SK-N-SH treated with all-trans-retinoic acid at 6 μM for 48 hours (cell line): ENCODE measurements at regions not wholly inside any gene's neighbourhood (a gene's known extent, or its start where the extent isn't known, plus 50 kb on each side); places are given as distances from the start of the nearest gene placed in this dataset.

Source experiments
- ZFP3 ChIP-seq: fragments of 250-450 bp; sonication (Bioruptor Pico); IDR thresholded peaks from 2 replicates; pipeline ENCODE4 v1.5.0; 2020; ENCODE audit warnings: mild to moderate bottlenecking, moderate library complexity
- ZFP30 ChIP-seq: fragments of 450-650 bp; formaldehyde crosslinking; IDR thresholded peaks from 2 replicates; pipeline ENCODE4 v1.5.0; 2022; ENCODE audit warnings: mild to moderate bottlenecking, moderate library complexity
- TF ChIP-seq, protein P1 (sequence below): fragments of 250-450 bp; sonication (Bioruptor Pico); IDR thresholded peaks from 2 replicates; pipeline ENCODE4 v1.8.0; 2021; ENCODE audit warnings: low read depth, mild to moderate bottlenecking, moderate library complexity, borderline replicate concordance
- TF ChIP-seq, protein P2 (sequence below): fragments of 250-450 bp; sonication (Bioruptor Pico); IDR thresholded peaks from 2 replicates; pipeline ENCODE4 v1.8.0; 2020; ENCODE audit warnings: mild to moderate bottlenecking, moderate library complexity, borderline replicate concordance
- TF ChIP-seq, protein P3 (sequence below): fragments of 250-450 bp; sonication (Bioruptor Pico); IDR thresholded peaks from 2 replicates; pipeline ENCODE4 v1.5.1; 2020; ENCODE audit warnings: low read depth, mild to moderate bottlenecking, moderate library complexity

DNA sequence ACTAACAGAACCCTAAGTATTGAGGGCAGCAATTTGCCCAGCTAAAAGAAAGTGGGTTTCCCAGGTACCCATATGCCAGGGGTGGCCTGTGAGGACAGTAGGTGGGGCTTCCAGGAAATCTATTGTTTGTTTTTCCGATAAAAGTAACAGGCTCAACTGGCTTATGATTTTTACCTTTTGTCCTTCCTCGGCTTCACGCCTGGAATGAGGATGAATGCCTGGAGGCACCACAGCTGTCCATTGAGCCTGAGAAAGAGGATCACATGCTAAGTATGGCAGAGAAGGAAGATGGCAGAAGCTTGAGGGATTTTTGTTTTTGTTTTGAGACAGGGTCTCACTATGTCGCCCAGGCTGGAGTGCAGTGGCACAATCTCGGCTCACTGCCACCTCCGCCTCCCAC is 84.1 kb downstream of the KLF4 start:
- TF ChIP-seq, protein P1, sequence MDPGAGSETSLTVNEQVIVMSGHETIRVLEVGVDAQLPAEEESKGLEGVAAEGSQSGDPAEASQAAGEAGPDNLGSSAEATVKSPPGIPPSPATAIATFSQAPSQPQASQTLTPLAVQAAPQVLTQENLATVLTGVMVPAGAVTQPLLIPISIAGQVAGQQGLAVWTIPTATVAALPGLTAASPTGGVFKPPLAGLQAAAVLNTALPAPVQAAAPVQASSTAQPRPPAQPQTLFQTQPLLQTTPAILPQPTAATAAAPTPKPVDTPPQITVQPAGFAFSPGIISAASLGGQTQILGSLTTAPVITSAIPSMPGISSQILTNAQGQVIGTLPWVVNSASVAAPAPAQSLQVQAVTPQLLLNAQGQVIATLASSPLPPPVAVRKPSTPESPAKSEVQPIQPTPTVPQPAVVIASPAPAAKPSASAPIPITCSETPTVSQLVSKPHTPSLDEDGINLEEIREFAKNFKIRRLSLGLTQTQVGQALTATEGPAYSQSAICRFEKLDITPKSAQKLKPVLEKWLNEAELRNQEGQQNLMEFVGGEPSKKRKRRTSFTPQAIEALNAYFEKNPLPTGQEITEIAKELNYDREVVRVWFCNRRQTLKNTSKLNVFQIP (CRISPR knock-in tag): no peak
- TF ChIP-seq, protein P2, sequence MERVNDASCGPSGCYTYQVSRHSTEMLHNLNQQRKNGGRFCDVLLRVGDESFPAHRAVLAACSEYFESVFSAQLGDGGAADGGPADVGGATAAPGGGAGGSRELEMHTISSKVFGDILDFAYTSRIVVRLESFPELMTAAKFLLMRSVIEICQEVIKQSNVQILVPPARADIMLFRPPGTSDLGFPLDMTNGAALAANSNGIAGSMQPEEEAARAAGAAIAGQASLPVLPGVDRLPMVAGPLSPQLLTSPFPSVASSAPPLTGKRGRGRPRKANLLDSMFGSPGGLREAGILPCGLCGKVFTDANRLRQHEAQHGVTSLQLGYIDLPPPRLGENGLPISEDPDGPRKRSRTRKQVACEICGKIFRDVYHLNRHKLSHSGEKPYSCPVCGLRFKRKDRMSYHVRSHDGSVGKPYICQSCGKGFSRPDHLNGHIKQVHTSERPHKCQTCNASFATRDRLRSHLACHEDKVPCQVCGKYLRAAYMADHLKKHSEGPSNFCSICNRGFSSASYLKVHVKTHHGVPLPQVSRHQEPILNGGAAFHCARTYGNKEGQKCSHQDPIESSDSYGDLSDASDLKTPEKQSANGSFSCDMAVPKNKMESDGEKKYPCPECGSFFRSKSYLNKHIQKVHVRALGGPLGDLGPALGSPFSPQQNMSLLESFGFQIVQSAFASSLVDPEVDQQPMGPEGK: no peak
- TF ChIP-seq ZFP3 (no peak), ZFP30 (CRISPR knock-in tag) (no peak)
- TF ChIP-seq, protein P3, sequence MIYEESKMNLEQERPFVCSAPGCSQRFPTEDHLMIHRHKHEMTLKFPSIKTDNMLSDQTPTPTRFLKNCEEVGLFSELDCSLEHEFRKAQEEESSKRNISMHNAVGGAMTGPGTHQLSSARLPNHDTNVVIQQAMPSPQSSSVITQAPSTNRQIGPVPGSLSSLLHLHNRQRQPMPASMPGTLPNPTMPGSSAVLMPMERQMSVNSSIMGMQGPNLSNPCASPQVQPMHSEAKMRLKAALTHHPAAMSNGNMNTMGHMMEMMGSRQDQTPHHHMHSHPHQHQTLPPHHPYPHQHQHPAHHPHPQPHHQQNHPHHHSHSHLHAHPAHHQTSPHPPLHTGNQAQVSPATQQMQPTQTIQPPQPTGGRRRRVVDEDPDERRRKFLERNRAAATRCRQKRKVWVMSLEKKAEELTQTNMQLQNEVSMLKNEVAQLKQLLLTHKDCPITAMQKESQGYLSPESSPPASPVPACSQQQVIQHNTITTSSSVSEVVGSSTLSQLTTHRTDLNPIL: no peak
